MM.1S (cell line): ENCODE measurements at regions not wholly inside any gene's neighbourhood (a gene's known extent, or its start where the extent isn't known, plus 50 kb on each side); places are given as distances from the start of the nearest gene placed in this dataset.

ENCODE experiments used
- DNase-seq: peaks from one replicate; pipeline ENCODE4 v3.0.0-alpha.2; 2015
- H2AFZ ChIP-seq: fragments of 300-600 bp; sonication (generic); 2 replicates; pipeline ENCODE4 v1.6.0; 2016; ENCODE audit warnings: antibody characterized with exemption, low read length
- H3F3A ChIP-seq: fragments of 300-600 bp; sonication (generic); 2 replicates; pipeline ENCODE4 v1.6.1; 2016; ENCODE audit warnings: mild to moderate bottlenecking, antibody characterized with exemption, low read length, moderate library complexity, mixed read lengths; ENCODE audit not compliant: insufficient read depth
- H3K27ac ChIP-seq: fragments of 300-600 bp; sonication (generic); 2 replicates; pipeline ENCODE4 v1.5.1; 2016; ENCODE audit warnings: mild to moderate bottlenecking, low read length
- H3K27me3 ChIP-seq: fragments of 300-600 bp; sonication (generic); replicated peaks from 2 replicates; pipeline ENCODE4 v1.6.0; 2016; ENCODE audit warnings: low read length; ENCODE audit not compliant: insufficient read depth
- H3K36me3 ChIP-seq: fragments of 300-600 bp; sonication (generic); replicated peaks from 2 replicates; pipeline ENCODE4 v1.6.1; 2016; ENCODE audit warnings: mild to moderate bottlenecking, low read length, mixed read lengths; ENCODE audit not compliant: insufficient read depth
- H3K4me1 ChIP-seq: fragments of 300-600 bp; sonication (generic); 2 replicates; pipeline ENCODE4 v1.6.1; 2016; ENCODE audit warnings: low read length, mixed read lengths
- H3K4me2 ChIP-seq: fragments of 300-600 bp; sonication (generic); 2 replicates; pipeline ENCODE4 v1.6.0; 2016; ENCODE audit warnings: low read depth, low read length
- H3K4me3 ChIP-seq: fragments of 300-600 bp; sonication (generic); 2 replicates; pipeline ENCODE4 v1.5.1; 2016; ENCODE audit warnings: low read length, mixed read lengths
- H3K79me2 ChIP-seq: fragments of 300-600 bp; sonication (generic); 2 replicates; pipeline ENCODE4 v1.6.1; 2016; ENCODE audit warnings: mixed run types, low read length, mixed read lengths
- H3K9ac ChIP-seq: fragments of 300-600 bp; sonication (generic); 2 replicates; pipeline ENCODE4 v1.6.1; 2016; ENCODE audit warnings: low read length, mixed read lengths
- H3K9me2 ChIP-seq: fragments of 300-600 bp; sonication (generic); replicated peaks from 2 replicates; pipeline ENCODE4 v1.6.1; 2016; ENCODE audit warnings: mild to moderate bottlenecking, low read length, mixed read lengths; ENCODE audit not compliant: insufficient read depth
- H3K9me3 ChIP-seq: fragments of 300-600 bp; sonication (generic); replicated peaks from 2 replicates; pipeline ENCODE4 v1.6.1; 2016; ENCODE audit warnings: mild to moderate bottlenecking, low read length, mixed read lengths; ENCODE audit not compliant: insufficient read depth
- H4K20me1 ChIP-seq: fragments of 300-600 bp; sonication (generic); 2 replicates; pipeline ENCODE4 v1.6.1; 2016; ENCODE audit warnings: mild to moderate bottlenecking, low read length, moderate library complexity, mixed read lengths; ENCODE audit not compliant: insufficient read depth
- CTCF ChIP-seq: fragments of 300-600 bp; sonication (generic); IDR thresholded peaks from 2 replicates; pipeline ENCODE4 v1.5.1; 2016; ENCODE audit warnings: antibody characterized with exemption, low read length, mixed read lengths
- EZH2 ChIP-seq: fragments of 300-600 bp; sonication (generic); optimal IDR thresholded peaks from 2 replicates; pipeline ENCODE3; 2017; ENCODE audit warnings: low read depth, mild to moderate bottlenecking, antibody characterized with exemption, low read length, mixed read lengths
- EZH2phosphoT487 ChIP-seq: fragments of 300-600 bp; sonication (generic); IDR thresholded peaks from 2 replicates; pipeline ENCODE4 v1.6.1; 2018; ENCODE audit warnings: antibody characterized with exemption, low read length

DNA sequence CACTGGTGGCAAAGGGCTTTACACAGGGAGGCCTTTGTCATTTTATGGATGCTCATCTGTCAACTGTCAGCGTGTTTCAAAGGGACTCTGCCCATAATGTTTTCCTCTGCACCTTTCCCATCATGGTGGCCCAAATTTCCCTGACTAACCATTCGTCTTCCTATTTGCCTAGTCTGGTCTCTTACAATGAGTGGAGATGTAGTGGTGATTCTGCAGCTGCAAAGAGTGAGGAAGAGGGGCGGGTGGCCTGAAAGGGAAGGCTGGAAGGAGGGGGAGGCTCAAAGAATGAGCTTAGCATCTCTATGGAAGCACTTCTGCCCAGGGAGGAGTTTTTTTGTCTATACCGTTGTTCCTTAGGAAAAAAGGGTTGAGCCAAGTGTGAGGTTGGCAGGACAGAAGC lies 447.5 kb downstream of the NKX6-1 start:
- TF ChIP-seq EZH2phosphoT487 (no peak), CTCF (no peak), EZH2 (no peak)
- H3K36me3 ChIP-seq = no peaks in the 10 kb centered on the region
- no peak overlapping the region for H2AFZ ChIP-seq
- H3K9ac ChIP-seq = no peak overlapping the region
- no peaks in the 10 kb centered on the region for H3K4me1 ChIP-seq
- no peak for DNase-seq
- no peaks in the 10 kb centered on the region for H3K27me3 ChIP-seq
- H3K27ac ChIP-seq = no peak overlapping the region
- no peak overlapping the region for H3K4me3 ChIP-seq
- H3K9me3 ChIP-seq = no peaks in the 10 kb centered on the region
- no peaks in the 10 kb centered on the region for H3F3A ChIP-seq
- H3K4me2 ChIP-seq = no peak overlapping the region
- no peaks in the 10 kb centered on the region for H4K20me1 ChIP-seq
- H3K79me2 ChIP-seq = no peaks in the 10 kb centered on the region
- no peaks in the 10 kb centered on the region for H3K9me2 ChIP-seq

DNA sequence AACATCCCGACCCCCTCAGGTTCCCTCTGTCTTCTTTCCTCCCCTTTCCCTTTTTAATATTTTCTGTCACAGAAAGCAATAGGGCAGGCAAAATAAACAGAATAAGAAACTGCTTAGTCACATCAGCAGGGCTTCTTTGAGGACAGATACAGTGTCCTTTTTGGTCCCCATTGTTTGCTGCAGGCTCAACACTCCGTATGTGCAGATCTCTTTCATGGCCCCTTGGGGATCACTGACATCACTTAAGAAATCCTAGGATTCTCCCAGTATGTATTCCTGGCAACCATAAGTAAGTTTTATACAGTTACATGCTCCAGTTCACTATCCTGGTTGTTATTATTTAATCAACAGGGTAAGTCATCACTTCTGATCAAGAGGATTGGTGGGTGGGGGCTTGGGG lies 448.0 kb downstream of the NKX6-1 start:
- H3K36me3 ChIP-seq = no peaks in the 10 kb centered on the region
- no peak overlapping the region for H2AFZ ChIP-seq
- H3K9me2 ChIP-seq = no peaks in the 10 kb centered on the region
- no peak overlapping the region for H3K27ac ChIP-seq
- H3K4me3 ChIP-seq = no peak overlapping the region
- no peaks in the 10 kb centered on the region for H3K27me3 ChIP-seq
- TF ChIP-seq EZH2phosphoT487 (no peak), CTCF (no peak), EZH2 (no peak)
- H3K79me2 ChIP-seq = no peaks in the 10 kb centered on the region
- no peak overlapping the region for H3K4me2 ChIP-seq
- H3F3A ChIP-seq = no peaks in the 10 kb centered on the region
- no peak for DNase-seq
- no peaks in the 10 kb centered on the region for H3K9me3 ChIP-seq
- H3K4me1 ChIP-seq = no peaks in the 10 kb centered on the region
- no peaks in the 10 kb centered on the region for H4K20me1 ChIP-seq
- H3K9ac ChIP-seq = no peak overlapping the region

GRCh38 chr4:84050015-84050414 lies 449.1 kb downstream of the NKX6-1 start:
- Histone ChIP-seq H3F3A (no peaks in the 10 kb centered on the region), H3K27me3 (no peaks in the 10 kb centered on the region), H3K36me3 (no peaks in the 10 kb centered on the region), H2AFZ (no peak overlapping the region), H3K27ac (no peak overlapping the region), H3K4me1 (no peaks in the 10 kb centered on the region), H3K9me2 (no peaks in the 10 kb centered on the region), H4K20me1 (no peaks in the 10 kb centered on the region), H3K79me2 (no peaks in the 10 kb centered on the region), H3K4me3 (no peak overlapping the region), H3K9me3 (no peaks in the 10 kb centered on the region), H3K9ac (no peak overlapping the region), H3K4me2 (no peak overlapping the region)
- no peak for TF ChIP-seq EZH2phosphoT487
- TF ChIP-seq EZH2 = no peak
- no peak for TF ChIP-seq CTCF
- no peak for DNase-seq

DNA sequence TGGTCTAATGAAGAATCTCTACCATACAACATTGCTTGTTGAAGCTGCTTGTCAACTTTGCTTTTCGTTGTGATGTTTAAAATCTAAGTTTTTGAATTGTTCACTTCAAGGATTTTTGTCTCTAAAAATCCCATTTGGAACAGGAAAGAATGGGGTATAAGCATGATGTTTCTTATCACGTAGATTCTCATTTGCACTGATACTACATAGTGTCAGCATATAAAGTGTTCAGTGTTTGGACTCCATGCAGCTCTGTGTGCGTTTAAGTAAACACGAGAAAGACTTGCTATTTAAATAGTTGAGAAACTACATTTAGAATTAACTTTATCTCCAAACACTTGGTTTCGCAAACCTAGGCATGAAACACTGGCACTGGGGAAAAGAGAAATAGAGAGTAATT lies 452.5 kb downstream of the NKX6-1 start:
- H3K36me3 ChIP-seq = no peaks in the 10 kb centered on the region
- no peak for DNase-seq
- no peak for TF ChIP-seq CTCF
- TF ChIP-seq EZH2 = no peak
- no peak for TF ChIP-seq EZH2phosphoT487
- no peak overlapping the region for H3K27ac ChIP-seq
- no peak overlapping the region for H2AFZ ChIP-seq
- no peak overlapping the region for H3K4me2 ChIP-seq
- no peak overlapping the region for H3K4me3 ChIP-seq
- H3K27me3 ChIP-seq = no peaks in the 10 kb centered on the region
- H4K20me1 ChIP-seq = no peaks in the 10 kb centered on the region
- no peaks in the 10 kb centered on the region for H3K9me3 ChIP-seq
- H3K9me2 ChIP-seq = no peaks in the 10 kb centered on the region
- no peaks in the 10 kb centered on the region for H3K4me1 ChIP-seq
- no peaks in the 10 kb centered on the region for H3K79me2 ChIP-seq
- no peaks in the 10 kb centered on the region for H3F3A ChIP-seq
- H3K9ac ChIP-seq = no peak overlapping the region
